DOHH2 (cell line): ENCODE measurements at regions not wholly inside any gene's neighbourhood (a gene's known extent, or its start where the extent isn't known, plus 50 kb on each side); places are given as distances from the start of the nearest gene placed in this dataset.
"Not testable (repeated sequence)": the region's sequence is repeated elsewhere in the genome, so short reads cannot be mapped to it uniquely, and the experiment has no call there.

Experiments
- EZH2phosphoT487 ChIP-seq: fragments of 200-600 bp; sonication (generic); IDR thresholded peaks from 2 replicates; pipeline ENCODE4 v1.6.1; 2017; ENCODE audit warnings: borderline replicate concordance, mild to moderate bottlenecking, antibody characterized with exemption, low read length, moderate library complexity, mixed read lengths
- TF ChIP-seq, protein P1 (sequence below): fragments of 200-600 bp; sonication (generic); IDR thresholded peaks from one replicate; pipeline ENCODE4 v1.5.1; 2014; ENCODE audit warnings: antibody characterized with exemption, mild to moderate bottlenecking, low read depth, low read length; ENCODE audit not compliant: poor library complexity, severe bottlenecking

DNA sequence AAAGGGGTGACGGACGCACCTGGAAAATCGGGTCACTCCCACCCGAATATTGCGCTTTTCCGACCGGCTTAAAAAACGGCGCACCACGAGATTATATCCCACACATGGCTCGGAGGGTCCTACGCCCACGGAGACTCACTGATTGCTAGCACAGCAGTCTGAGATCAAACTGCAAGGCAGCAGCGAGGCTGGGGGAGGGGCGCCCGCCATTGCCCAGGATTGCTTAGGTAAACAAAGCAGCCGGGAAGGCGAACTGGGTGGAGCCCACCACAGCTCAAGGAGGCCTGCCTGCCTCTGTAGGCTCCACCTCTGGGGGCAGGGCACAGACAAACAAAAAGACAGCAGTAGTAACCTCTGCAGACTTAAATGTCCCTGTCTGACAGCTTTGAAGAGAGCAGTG is 1471.4 kb downstream of the RAPGEF2 start:
- TF ChIP-seq, protein P1, sequence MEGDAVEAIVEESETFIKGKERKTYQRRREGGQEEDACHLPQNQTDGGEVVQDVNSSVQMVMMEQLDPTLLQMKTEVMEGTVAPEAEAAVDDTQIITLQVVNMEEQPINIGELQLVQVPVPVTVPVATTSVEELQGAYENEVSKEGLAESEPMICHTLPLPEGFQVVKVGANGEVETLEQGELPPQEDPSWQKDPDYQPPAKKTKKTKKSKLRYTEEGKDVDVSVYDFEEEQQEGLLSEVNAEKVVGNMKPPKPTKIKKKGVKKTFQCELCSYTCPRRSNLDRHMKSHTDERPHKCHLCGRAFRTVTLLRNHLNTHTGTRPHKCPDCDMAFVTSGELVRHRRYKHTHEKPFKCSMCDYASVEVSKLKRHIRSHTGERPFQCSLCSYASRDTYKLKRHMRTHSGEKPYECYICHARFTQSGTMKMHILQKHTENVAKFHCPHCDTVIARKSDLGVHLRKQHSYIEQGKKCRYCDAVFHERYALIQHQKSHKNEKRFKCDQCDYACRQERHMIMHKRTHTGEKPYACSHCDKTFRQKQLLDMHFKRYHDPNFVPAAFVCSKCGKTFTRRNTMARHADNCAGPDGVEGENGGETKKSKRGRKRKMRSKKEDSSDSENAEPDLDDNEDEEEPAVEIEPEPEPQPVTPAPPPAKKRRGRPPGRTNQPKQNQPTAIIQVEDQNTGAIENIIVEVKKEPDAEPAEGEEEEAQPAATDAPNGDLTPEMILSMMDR, result not testable (repeated sequence)
- not testable (repeated sequence) for TF ChIP-seq EZH2phosphoT487
